Neutrophil (primary cell): ENCODE measurements at regions not wholly inside any gene's neighbourhood (a gene's known extent, or its start where the extent isn't known, plus 50 kb on each side); places are given as distances from the start of the nearest gene placed in this dataset.

ENCODE experiments used
- H3K27ac ChIP-seq: fragments of 200-600 bp; sonication (generic); 2 replicates; pipeline ENCODE4 v1.5.1; 2016; ENCODE audit warnings: mild to moderate bottlenecking, moderate library complexity
- H3K27me3 ChIP-seq: fragments of 200-600 bp; sonication (generic); 2 replicates; pipeline ENCODE4 v1.6.0; 2016; ENCODE audit warnings: mild to moderate bottlenecking
- H3K36me3 ChIP-seq: fragments of 200-600 bp; sonication (generic); 2 replicates; pipeline ENCODE4 v1.5.1; 2017
- H3K4me1 ChIP-seq, 2 experiments: fragments of 200-600 bp in 1 of 2; sonication (generic) in 1 of 2; 1 replicate in 1 of 2; 2 replicates in 1 of 2; pipeline versions ENCODE4 v1.5.1 to v1.6.1; 2013 to 2016; ENCODE audit warnings: low read depth in 1 of 2, low read length in 1 of 2, mild to moderate bottlenecking in 1 of 2, moderate library complexity in 1 of 2; ENCODE audit not compliant: control insufficient read depth in 1 of 2, insufficient read depth in 1 of 2
- H3K4me3 ChIP-seq, 2 experiments: fragments of 200-600 bp in 1 of 2; sonication (generic) in 1 of 2; 1 replicate in 1 of 2; 2 replicates in 1 of 2; pipeline ENCODE4 v1.5.1; 2013 to 2016; ENCODE audit warnings: low read depth in 1 of 2, low read length in 1 of 2, mild to moderate bottlenecking in 1 of 2, moderate library complexity in 1 of 2
- H3K9me3 ChIP-seq: fragments of 200-600 bp; sonication (generic); 2 replicates; pipeline ENCODE4 v1.5.1; 2016
- CTCF ChIP-seq: fragments of 200-600 bp; sonication (generic); IDR thresholded peaks from 2 replicates; pipeline ENCODE4 v1.5.1; 2016; ENCODE audit warnings: antibody characterized with exemption

GRCh38 chr5:5065472-5065871, 74.7 kb upstream of the ADAMTS16 start:
- H3K36me3 ChIP-seq = no peaks in the 10 kb centered on the region
- no peaks in the 10 kb centered on the region for H3K4me1 ChIP-seq
- no peak overlapping the region for H3K4me3 ChIP-seq
- TF ChIP-seq CTCF = no peak
- no peak overlapping the region for H3K27ac ChIP-seq
- no peaks in the 10 kb centered on the region for H3K27me3 ChIP-seq
- no peaks in the 10 kb centered on the region for H3K9me3 ChIP-seq

GRCh38 chr5:5066276-5067186, 73.6 kb upstream of the ADAMTS16 start:
- H3K9me3 ChIP-seq = no peaks in the 10 kb centered on the region
- H3K4me1 ChIP-seq = no peaks in the 10 kb centered on the region
- H3K36me3 ChIP-seq = no peaks in the 10 kb centered on the region
- no peaks in the 10 kb centered on the region for H3K27me3 ChIP-seq
- no peak overlapping the region for H3K4me3 ChIP-seq
- TF ChIP-seq CTCF = no peak
- no peak overlapping the region for H3K27ac ChIP-seq

GRCh38 chr5:5069851-5070250, 70.3 kb upstream of the ADAMTS16 start:
- Histone ChIP-seq H3K9me3 (no peaks in the 10 kb centered on the region), H3K4me1 (no peaks in the 10 kb centered on the region), H3K27ac (no peak overlapping the region), H3K36me3 (no peaks in the 10 kb centered on the region), H3K4me3 (no peak overlapping the region), H3K27me3 (no peaks in the 10 kb centered on the region)
- no peak for TF ChIP-seq CTCF

- no peaks in the 10 kb centered on the region for H3K36me3 ChIP-seq
- no peak for TF ChIP-seq CTCF
- H3K4me1 ChIP-seq = no peaks in the 10 kb centered on the region
- H3K9me3 ChIP-seq = no peaks in the 10 kb centered on the region
- no peak overlapping the region for H3K4me3 ChIP-seq
- no peaks in the 10 kb centered on the region for H3K27me3 ChIP-seq
- no peak overlapping the region for H3K27ac ChIP-seq
Measured at GRCh38 chr5:5071554-5071953, 68.6 kb upstream of the ADAMTS16 start.

- no peaks in the 10 kb centered on the region for H3K36me3 ChIP-seq
- no peak overlapping the region for H3K4me3 ChIP-seq
- no peaks in the 10 kb centered on the region for H3K27me3 ChIP-seq
- no peak for TF ChIP-seq CTCF
- no peaks in the 10 kb centered on the region for H3K9me3 ChIP-seq
- H3K27ac ChIP-seq = no peak overlapping the region
- no peaks in the 10 kb centered on the region for H3K4me1 ChIP-seq
Measured at GRCh38 chr5:5077236-5077635, 62.9 kb upstream of the ADAMTS16 start.
